HTR-8/SVneo (cell line): ENCODE measurements at regions not wholly inside any gene's neighbourhood (a gene's known extent, or its start where the extent isn't known, plus 50 kb on each side); places are given as distances from the start of the nearest gene placed in this dataset.

Source experiments
- DNase-seq: peaks from one replicate; pipeline ENCODE4 v3.0.0; 2011; ENCODE audit warnings: low spot score, mixed read lengths; ENCODE audit not compliant: insufficient read length
- FAIRE-seq: peaks from 2 replicates; lab custom pipeline; 2011; peaks lifted over from hg19 to GRCh38; lab: Jason Lieb, UNC

DNA sequence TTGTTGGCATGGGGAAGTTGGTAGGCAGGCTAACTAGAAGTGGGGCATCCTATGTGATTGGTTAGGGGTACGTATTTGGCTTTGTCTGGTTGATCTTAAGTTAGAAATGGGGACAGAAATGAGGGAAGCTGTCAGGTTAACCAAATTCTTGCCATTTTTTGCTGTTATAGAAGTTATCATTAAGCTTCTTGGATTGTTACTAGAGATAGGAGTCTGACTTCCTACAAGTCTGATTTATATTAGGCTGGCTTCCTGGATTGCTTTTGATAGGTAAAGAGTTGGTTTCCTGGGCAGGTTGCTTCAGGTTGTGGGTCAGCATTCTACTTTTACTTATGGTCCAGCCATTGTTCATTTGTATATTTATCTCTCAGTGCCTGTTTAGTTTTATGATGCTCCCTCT lies 216.9 kb downstream of the TLE4 start:
- DNase-seq (no peak), FAIRE-seq (no peak)

GRCh38 chr9:79781263-79781662 lies 209.5 kb downstream of the TLE4 start:
- FAIRE-seq, result no peak

GRCh38 chr9:79780559-79780958 lies 208.8 kb downstream of the TLE4 start:
- FAIRE-seq (no peak), DNase-seq (no peak)

More at GRCh38 chr9:79781263-79781662, 209.5 kb downstream of the TLE4 start:
- no peak for DNase-seq

GRCh38 chr9:79779901-79780300 lies 208.1 kb downstream of the TLE4 start:
- DNase-seq (no peak), FAIRE-seq (no peak)

DNA sequence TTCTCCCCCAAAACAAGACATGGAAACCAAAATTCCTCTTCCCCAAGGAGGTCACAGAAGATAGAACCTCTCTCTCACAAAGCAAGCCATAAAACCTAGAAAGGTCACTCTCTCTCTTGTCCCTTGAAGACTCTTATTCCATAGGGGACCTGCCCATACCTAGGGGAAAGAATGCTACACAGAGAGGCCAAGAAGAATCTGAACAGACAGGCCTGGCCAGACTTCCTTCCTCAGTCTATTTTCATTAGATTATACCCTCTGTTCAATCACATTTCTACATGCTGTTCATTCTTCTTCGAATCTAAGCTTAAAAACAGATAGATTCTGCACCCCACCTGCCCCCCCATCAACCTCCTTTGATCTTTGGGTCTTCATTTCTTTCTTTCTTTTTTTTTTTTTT lies 206.8 kb downstream of the TLE4 start:
- DNase-seq, result no peak
- FAIRE-seq, result no peak

- DNase-seq (no peak), FAIRE-seq (no peak)
Measured at GRCh38 chr9:79776581-79776980, 204.8 kb downstream of the TLE4 start.
